PC-9 (cell line): ENCODE measurements at regions not wholly inside any gene's neighbourhood (a gene's known extent, or its start where the extent isn't known, plus 50 kb on each side); places are given as distances from the start of the nearest gene placed in this dataset.

Experiments used
- CTCF ChIP-seq: fragments of 200-600 bp; sonication (generic); conservative IDR thresholded peaks from 2 replicates; pipeline ENCODE4 v1.6.1; 2017; ENCODE audit warnings: mixed run types, antibody characterized with exemption, mild to moderate bottlenecking, moderate library complexity
- EZH2 ChIP-seq: fragments of 200-600 bp; sonication (generic); IDR thresholded peaks from 2 replicates; pipeline ENCODE4 v1.8.0; 2017; ENCODE audit warnings: antibody characterized with exemption, low read depth

DNA sequence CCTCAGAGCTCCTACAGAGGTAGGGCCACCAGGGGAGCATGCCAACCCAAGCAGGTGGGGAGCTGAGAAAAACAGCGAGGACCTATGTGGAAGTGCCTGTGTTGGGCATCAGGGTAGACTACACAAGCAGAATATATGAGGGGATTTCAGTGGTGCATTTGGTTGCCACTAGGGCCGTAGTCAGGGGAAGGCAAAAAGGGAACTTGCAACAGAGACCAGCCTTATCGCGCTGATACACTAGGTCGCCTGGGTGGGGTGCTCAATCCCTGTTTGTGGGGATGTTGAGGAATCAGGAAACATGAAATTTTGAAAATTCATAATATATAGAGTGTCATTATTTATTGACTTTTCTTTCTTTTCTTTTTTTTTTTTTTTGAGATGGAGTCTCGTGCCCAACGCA, 370.9 kb upstream of the PRR16 start:
- TF ChIP-seq CTCF (no peak), EZH2 (no peak)
